GM23248 (cell line): ENCODE measurements at regions not wholly inside any gene's neighbourhood (a gene's known extent, or its start where the extent isn't known, plus 50 kb on each side); places are given as distances from the start of the nearest gene placed in this dataset.

Experiments used
- EZH2 ChIP-seq: fragments of 200-600 bp; sonication (generic); IDR thresholded peaks from 2 replicates; pipeline ENCODE4 v1.6.1; 2018; ENCODE audit warnings: antibody characterized with exemption, mild to moderate bottlenecking; ENCODE audit not compliant: insufficient read depth, poor library complexity, severe bottlenecking
- EZH2phosphoT487 ChIP-seq: fragments of 200-600 bp; sonication (generic); IDR thresholded peaks from 2 replicates; pipeline ENCODE4 v1.6.1; 2018; ENCODE audit warnings: antibody characterized with exemption, moderate library complexity, mild to moderate bottlenecking, low read depth; ENCODE audit not compliant: insufficient read depth

DNA sequence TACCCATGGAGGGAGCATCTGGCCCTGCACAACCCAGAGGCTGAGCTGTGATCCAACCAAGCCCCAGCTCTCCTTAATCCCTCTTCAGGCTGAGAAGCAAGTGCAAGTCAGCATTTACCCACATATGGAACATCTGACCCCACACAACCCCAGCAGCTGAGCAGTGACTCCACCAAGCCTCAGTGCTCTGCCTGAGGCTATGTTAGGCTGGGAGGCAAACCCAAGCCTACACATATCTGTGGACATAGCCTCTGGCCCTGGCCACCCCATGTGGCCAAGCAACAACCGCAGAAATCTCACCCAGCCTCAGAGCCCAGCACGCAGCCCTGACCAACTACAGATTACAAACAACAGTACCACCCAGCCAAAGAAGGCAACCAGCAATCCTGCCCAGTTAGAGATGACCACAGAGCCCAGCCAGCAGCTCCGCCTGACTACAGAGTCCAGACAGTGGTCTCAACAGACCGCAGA, 142.8 kb downstream of the NUAK1 start:
- no peak for TF ChIP-seq EZH2
- TF ChIP-seq EZH2phosphoT487 = no peak
